ENCODE measurements at regions not wholly inside any gene's neighbourhood (a gene's known extent, or its start where the extent isn't known, plus 50 kb on each side); places are given as distances from the start of the nearest gene placed in this dataset.

GRCh38 chr3:117248153-117248552 is 538.6 kb downstream of the TUSC7 start:
- intact Hi-C loops (cut with DNase I; ENCODE audit: low total_unique reads) (no loop called here), in situ Hi-C loops (cut with MboI; ENCODE audit: low sequenced_read_pairs in 4 of 4) (no loop called here)
- TF ChIP-seq POLR2A (IDR thresholded peaks at IDR 0.05) (no peak), CTCF (IDR thresholded peaks at IDR 0.05 in 4 of 5, conservative IDR thresholded peaks at IDR 0.05 in 1 of 5) (no peak)
- Histone ChIP-seq H3K9me3 (no peaks in the 10 kb centered on the region), H3K4me1 (no peaks in the 10 kb centered on the region), H3K4me3 (no peak overlapping the region), H3K27ac (no peak overlapping the region), H3K27me3 (no peaks in the 10 kb centered on the region), H3K36me3 (no peaks in the 10 kb centered on the region)
- DNase-seq, result no peak
- ATAC-seq, result no peak

GRCh38 chr3:117252208-117252607 is 542.6 kb downstream of the TUSC7 start:
- Histone ChIP-seq H3K9me3 (no peaks in the 10 kb centered on the region), H3K27ac (no peak overlapping the region), H3K4me3 (no peak overlapping the region), H3K27me3 (no peaks in the 10 kb centered on the region), H3K4me1 (no peaks in the 10 kb centered on the region), H3K36me3 (no peaks in the 10 kb centered on the region)
- in situ Hi-C loops (cut with MboI; ENCODE audit: low sequenced_read_pairs in 4 of 4), result no loop called here
- ATAC-seq, result no peak
- TF ChIP-seq CTCF (IDR thresholded peaks at IDR 0.05 in 4 of 5, conservative IDR thresholded peaks at IDR 0.05 in 1 of 5) (no peak), POLR2A (IDR thresholded peaks at IDR 0.05) (no peak)
- no peak for DNase-seq
- intact Hi-C loops (cut with DNase I; ENCODE audit: low total_unique reads), result no loop called here

- Histone ChIP-seq H3K36me3 (no peaks in the 10 kb centered on the region), H3K4me1 (no peaks in the 10 kb centered on the region), H3K27ac (no peak overlapping the region), H3K9me3 (no peaks in the 10 kb centered on the region), H3K4me3 (no peak overlapping the region), H3K27me3 (no peaks in the 10 kb centered on the region)
- no peak for ATAC-seq
- no peak for DNase-seq
- in situ Hi-C loops (cut with MboI; ENCODE audit: low sequenced_read_pairs in 4 of 4) (no loop called here), intact Hi-C loops (cut with DNase I; ENCODE audit: low total_unique reads) (no loop called here)
- TF ChIP-seq POLR2A (IDR thresholded peaks at IDR 0.05) (no peak), CTCF (IDR thresholded peaks at IDR 0.05 in 4 of 5, conservative IDR thresholded peaks at IDR 0.05 in 1 of 5) (no peak)
These were observed 543.1 kb downstream of the TUSC7 start for GRCh38 chr3:117252651-117253050.

GRCh38 chr3:117253636-117254035 is 544.1 kb downstream of the TUSC7 start:
- in situ Hi-C loops (cut with MboI; ENCODE audit: low sequenced_read_pairs in 4 of 4) (no loop called here), intact Hi-C loops (cut with DNase I; ENCODE audit: low total_unique reads) (no loop called here)
- Histone ChIP-seq H3K4me1 (no peaks in the 10 kb centered on the region), H3K9me3 (no peaks in the 10 kb centered on the region), H3K36me3 (no peaks in the 10 kb centered on the region), H3K27me3 (no peaks in the 10 kb centered on the region), H3K27ac (no peak overlapping the region), H3K4me3 (no peak overlapping the region)
- no peak for TF ChIP-seq CTCF (IDR thresholded peaks at IDR 0.05 in 4 of 5, conservative IDR thresholded peaks at IDR 0.05 in 1 of 5)
- DNase-seq (no peak), ATAC-seq (no peak)

- intact Hi-C loops (cut with DNase I; ENCODE audit: low total_unique reads) (no loop called here), in situ Hi-C loops (cut with MboI; ENCODE audit: low sequenced_read_pairs in 4 of 4) (no loop called here)
- Histone ChIP-seq H3K36me3 (no peaks in the 10 kb centered on the region), H3K9me3 (no peaks in the 10 kb centered on the region), H3K27me3 (no peaks in the 10 kb centered on the region), H3K27ac (no peak overlapping the region), H3K4me3 (no peak overlapping the region), H3K4me1 (no peaks in the 10 kb centered on the region)
- no peak for TF ChIP-seq POLR2A (IDR thresholded peaks at IDR 0.05)
- TF ChIP-seq CTCF (IDR thresholded peaks at IDR 0.05 in 4 of 5, conservative IDR thresholded peaks at IDR 0.05 in 1 of 5), result no peak
- DNase-seq (no peak), ATAC-seq (no peak)
These were observed 545.4 kb downstream of the TUSC7 start for GRCh38 chr3:117254985-117255384.

All from gastrocnemius medialis (tissue), 4 donors.